Smooth muscle cell (in vitro differentiated cells): ENCODE measurements at regions not wholly inside any gene's neighbourhood (a gene's known extent, or its start where the extent isn't known, plus 50 kb on each side); places are given as distances from the start of the nearest gene placed in this dataset.

ENCODE experiments used
- DNase-seq: peaks from one replicate; lab custom pipeline; 2025; ENCODE audit not compliant: unreplicated experiment; lab: John Stamatoyannopoulos, UW
- H2AFZ ChIP-seq: fragments of 200-600 bp; sonication (generic); 2 replicates; pipeline ENCODE4 v1.6.0; 2016; ENCODE audit warnings: antibody characterized with exemption, low read depth, mild to moderate bottlenecking
- H3F3A ChIP-seq: fragments of 200-600 bp; sonication (generic); 2 replicates; pipeline ENCODE4 v1.6.0; 2017; ENCODE audit warnings: antibody characterized with exemption, low read depth
- H3K27ac ChIP-seq: fragments of 200-600 bp; sonication (generic); 2 replicates; pipeline ENCODE4 v1.5.1; 2016; ENCODE audit warnings: low read depth, mild to moderate bottlenecking
- H3K27me3 ChIP-seq: fragments of 200-600 bp; sonication (generic); 2 replicates; pipeline ENCODE4 v1.6.1; 2016; ENCODE audit warnings: low read depth, mild to moderate bottlenecking
- H3K36me3 ChIP-seq: fragments of 200-600 bp; sonication (generic); 2 replicates; pipeline ENCODE4 v1.5.1; 2016; ENCODE audit warnings: low read depth
- H3K4me1 ChIP-seq: fragments of 200-600 bp; sonication (generic); 2 replicates; pipeline ENCODE4 v1.5.1; 2016; ENCODE audit warnings: low read depth
- H3K4me2 ChIP-seq: fragments of 200-600 bp; sonication (generic); 2 replicates; pipeline ENCODE4 v1.6.0; 2016; ENCODE audit warnings: mild to moderate bottlenecking
- H3K4me3 ChIP-seq: fragments of 200-600 bp; sonication (generic); 2 replicates; pipeline ENCODE4 v1.5.1; 2016; ENCODE audit warnings: mild to moderate bottlenecking
- H3K79me2 ChIP-seq: fragments of 200-600 bp; sonication (generic); 2 replicates; pipeline ENCODE4 v1.6.0; 2016; ENCODE audit warnings: low read depth, mild to moderate bottlenecking
- H3K9ac ChIP-seq: fragments of 200-600 bp; sonication (generic); 2 replicates; pipeline ENCODE4 v1.6.0; 2016; ENCODE audit warnings: low read depth
- H3K9me3 ChIP-seq: fragments of 200-600 bp; sonication (generic); replicated peaks from 2 replicates; pipeline ENCODE4 v1.5.1; 2016; ENCODE audit warnings: low read depth
- H4K20me1 ChIP-seq: fragments of 200-600 bp; sonication (generic); 2 replicates; pipeline ENCODE4 v1.6.0; 2016; ENCODE audit warnings: low read depth
- CTCF ChIP-seq: fragments of 200-600 bp; sonication (generic); IDR thresholded peaks from 2 replicates; pipeline ENCODE4 v1.5.1; 2017; ENCODE audit warnings: borderline replicate concordance, mild to moderate bottlenecking, antibody characterized with exemption; ENCODE audit not compliant: insufficient read depth, poor library complexity, severe bottlenecking
- WGBS: methylation state at CpG from one replicate; pipeline ENCODE4 v1.1.7; 2016; ENCODE audit warnings: low lambda C conversion rate; 5-methylcytosine and 5-hydroxymethylcytosine counted together

- Histone ChIP-seq H3K79me2 (no peaks in the 10 kb centered on the region), H3K9ac (no peak overlapping the region), H3K27ac (no peak overlapping the region), H4K20me1 (no peaks in the 10 kb centered on the region), H3F3A (no peaks in the 10 kb centered on the region), H3K36me3 (no peaks in the 10 kb centered on the region), H3K4me2 (no peak overlapping the region), H3K27me3 (no peaks in the 10 kb centered on the region), H3K4me1 (no peaks in the 10 kb centered on the region), H2AFZ (no peak overlapping the region), H3K9me3 (no peaks in the 10 kb centered on the region), H3K4me3 (no peak overlapping the region)
- 42% methylated on average over 3 of the region's 3 CpGs for WGBS
- DNase-seq, result no peak
- no peak for TF ChIP-seq CTCF
Observed at GRCh38 chr5:143758750-143759149, 53.2 kb upstream of the HMHB1 start.

GRCh38 chr5:143758015-143758414 lies 53.9 kb upstream of the HMHB1 start:
- no peak for TF ChIP-seq CTCF
- no peak overlapping the region for H3K27ac ChIP-seq
- 88% methylated on average over 2 of the region's 2 CpGs for WGBS
- H3F3A ChIP-seq, result no peaks in the 10 kb centered on the region
- no peaks in the 10 kb centered on the region for H3K79me2 ChIP-seq
- H3K4me1 ChIP-seq, result no peaks in the 10 kb centered on the region
- no peaks in the 10 kb centered on the region for H3K9me3 ChIP-seq
- peak overlapping the region; percentile 19 for H3K4me2 ChIP-seq
- H3K4me3 ChIP-seq, result no peak overlapping the region
- H2AFZ ChIP-seq, result no peak overlapping the region
- H3K9ac ChIP-seq, result no peak overlapping the region
- no peaks in the 10 kb centered on the region for H3K27me3 ChIP-seq
- H3K36me3 ChIP-seq, result no peaks in the 10 kb centered on the region
- DNase-seq, result no peak
- no peaks in the 10 kb centered on the region for H4K20me1 ChIP-seq

- no peaks in the 10 kb centered on the region for H3K27me3 ChIP-seq
- 73% methylated on average over 2 of the region's 2 CpGs for WGBS
- no peaks in the 10 kb centered on the region for H3K79me2 ChIP-seq
- no peak for DNase-seq
- no peak overlapping the region for H3K9ac ChIP-seq
- H3K4me2 ChIP-seq, result no peak overlapping the region
- no peaks in the 10 kb centered on the region for H3K4me1 ChIP-seq
- H3K36me3 ChIP-seq, result no peaks in the 10 kb centered on the region
- H2AFZ ChIP-seq, result peak overlapping the region; percentile 18
- H3K9me3 ChIP-seq, result no peaks in the 10 kb centered on the region
- no peak overlapping the region for H3K4me3 ChIP-seq
- H3F3A ChIP-seq, result no peaks in the 10 kb centered on the region
- no peaks in the 10 kb centered on the region for H4K20me1 ChIP-seq
- no peak for TF ChIP-seq CTCF
- H3K27ac ChIP-seq, result peak overlapping the region; percentile 3
Observed at GRCh38 chr5:143757116-143757515, 54.8 kb upstream of the HMHB1 start.

GRCh38 chr5:143755966-143756365 lies 56.0 kb upstream of the HMHB1 start:
- no peaks in the 10 kb centered on the region for H3F3A ChIP-seq
- no peak overlapping the region for H3K4me3 ChIP-seq
- H3K9ac ChIP-seq, result no peak overlapping the region
- H3K4me1 ChIP-seq, result no peaks in the 10 kb centered on the region
- H4K20me1 ChIP-seq, result no peaks in the 10 kb centered on the region
- H3K4me2 ChIP-seq, result no peak overlapping the region
- H3K79me2 ChIP-seq, result no peaks in the 10 kb centered on the region
- no peaks in the 10 kb centered on the region for H3K9me3 ChIP-seq
- no peak overlapping the region for H3K27ac ChIP-seq
- peak overlapping the region; percentile 20 for H2AFZ ChIP-seq
- TF ChIP-seq CTCF, result no peak
- H3K27me3 ChIP-seq, result no peaks in the 10 kb centered on the region
- 79% methylated on average over 1 of the region's 1 CpG for WGBS
- DNase-seq, result no peak
- no peaks in the 10 kb centered on the region for H3K36me3 ChIP-seq
